ENCODE measurements at regions not wholly inside any gene's neighbourhood (a gene's known extent, or its start where the extent isn't known, plus 50 kb on each side); places are given as distances from the start of the nearest gene placed in this dataset.
A peak's percentile ranks its signal among the peaks of the same experiment; 100 is the strongest.

DNA sequence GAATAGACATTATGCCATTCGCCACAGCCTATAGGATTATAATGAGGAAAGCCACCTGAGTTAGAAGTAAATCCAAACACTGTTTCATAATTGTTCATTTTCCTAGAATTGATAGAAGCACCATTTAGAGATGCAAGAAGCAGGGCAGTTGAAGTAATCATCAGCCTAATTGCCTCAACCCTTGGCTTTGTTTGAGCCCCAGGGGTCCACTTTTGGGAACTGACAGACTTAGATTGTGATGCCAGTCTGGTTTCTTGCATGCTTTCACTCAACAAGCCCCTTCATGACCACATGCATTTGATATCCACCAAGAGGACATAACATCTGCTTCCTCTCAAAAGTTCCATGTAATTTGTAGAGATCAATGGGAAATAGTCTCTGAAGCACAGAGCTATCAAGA is 97.2 kb upstream of the COL8A1 start:
- DNase-seq, result no peak

DNA sequence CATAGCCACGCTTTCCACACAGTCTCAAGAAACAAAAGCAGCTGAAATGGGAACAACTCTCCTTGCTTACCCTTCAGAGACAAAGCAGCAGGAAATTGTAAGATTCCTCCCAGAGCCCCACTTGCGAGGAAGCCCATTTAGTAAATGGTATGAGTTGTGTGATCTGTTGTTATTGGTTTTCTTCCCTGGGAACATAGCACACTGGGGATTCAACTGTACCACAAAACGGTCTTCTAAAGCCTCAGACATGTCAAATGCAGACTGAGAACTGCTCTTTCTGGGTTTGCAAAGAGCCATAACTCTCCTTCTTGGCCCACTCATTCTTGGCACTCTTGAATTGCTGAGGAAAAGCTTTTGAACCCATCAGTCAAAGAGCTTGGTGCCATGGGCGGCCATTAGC is 101.0 kb upstream of the COL8A1 start:
- no peak for DNase-seq

DNA sequence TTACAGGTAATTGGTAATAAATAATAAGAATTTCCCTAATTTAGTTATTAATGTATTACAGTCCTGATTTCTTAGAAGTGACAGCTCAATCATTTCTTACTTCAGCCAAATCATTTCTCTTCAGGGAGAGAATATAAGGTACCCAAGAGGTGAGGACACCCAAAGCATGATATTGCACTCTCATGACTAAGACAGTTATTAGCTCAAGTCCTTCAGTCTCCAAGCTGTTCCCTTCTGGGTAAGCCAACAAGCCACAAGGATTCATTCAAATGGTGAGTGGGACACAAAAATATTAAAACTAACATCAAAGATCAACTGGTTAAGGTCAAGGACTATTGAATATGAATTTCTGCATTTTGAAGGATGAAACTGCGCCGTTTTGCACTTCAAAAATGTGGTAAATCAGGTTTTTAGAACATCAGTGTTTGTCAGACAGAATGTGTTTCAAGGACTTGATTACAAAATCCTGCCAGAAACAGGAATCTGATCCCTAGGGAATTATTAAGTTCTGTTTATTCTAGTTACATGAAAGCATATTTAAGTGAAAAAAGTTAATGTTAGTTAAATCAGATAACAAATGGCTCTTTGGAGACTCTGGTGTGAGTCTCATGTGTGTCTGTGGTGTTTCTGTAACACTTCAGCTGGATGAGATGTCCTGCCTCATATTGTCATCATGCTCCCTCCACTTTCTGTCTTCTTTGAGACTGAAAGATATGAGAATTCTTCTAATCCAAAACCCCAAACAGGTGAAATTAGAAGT is 101.7 kb upstream of the COL8A1 start:
- no peak for DNase-seq

DNA sequence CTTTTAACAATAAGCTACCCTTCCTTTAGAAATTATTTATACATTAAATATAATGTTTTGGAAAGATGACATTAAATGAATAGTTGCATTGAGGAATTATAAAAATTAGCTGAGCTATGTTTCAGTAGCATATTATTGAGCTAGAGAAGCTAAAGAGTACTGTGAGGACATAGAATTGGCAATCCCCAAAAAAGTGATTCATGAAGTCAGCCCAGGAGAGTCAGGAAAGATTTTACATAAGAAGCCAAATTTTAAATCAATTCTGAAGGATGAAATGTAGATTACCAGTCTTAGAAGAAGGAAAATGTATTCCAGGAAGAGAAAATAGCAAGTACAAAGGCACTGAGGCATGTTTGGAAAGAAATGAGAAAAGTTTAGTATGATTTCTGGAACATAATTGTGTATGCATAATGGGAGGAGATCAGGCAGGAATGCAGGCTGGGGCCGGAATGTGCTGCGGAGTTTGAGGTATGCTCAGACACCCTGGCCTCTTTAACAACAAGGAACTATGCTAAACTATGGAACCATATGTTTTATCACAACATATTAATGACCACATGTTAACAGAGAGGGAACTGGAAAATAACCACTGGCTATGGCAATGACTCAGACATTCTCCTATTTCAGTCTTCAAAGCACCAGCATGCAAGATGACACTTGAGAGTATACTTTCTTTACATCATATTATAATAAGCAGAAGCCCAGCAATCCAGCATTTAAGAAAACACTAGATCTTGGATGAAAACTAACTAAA is 103.3 kb upstream of the COL8A1 start:
- no peak for DNase-seq

DNA sequence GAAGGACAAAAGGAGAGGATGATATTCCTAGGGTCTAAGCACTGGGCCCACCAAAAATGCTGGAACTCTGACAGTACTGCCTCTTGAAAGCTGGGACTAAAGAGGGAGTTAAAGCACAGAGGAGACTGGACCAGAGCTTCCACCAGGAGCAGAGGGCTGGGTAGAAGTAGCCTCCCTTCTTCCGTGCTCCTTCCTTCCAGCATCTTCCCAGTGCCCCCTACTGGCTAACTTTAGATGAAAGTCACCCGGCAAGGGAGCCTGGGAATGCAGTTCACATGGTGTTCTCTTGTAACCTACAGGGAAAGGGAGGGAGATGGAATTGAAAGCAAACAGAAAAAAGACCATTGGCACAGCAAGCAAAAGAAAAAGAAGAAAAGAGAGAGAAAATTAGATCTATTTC is 106.1 kb upstream of the COL8A1 start:
- DNase-seq, result no peak

DNA sequence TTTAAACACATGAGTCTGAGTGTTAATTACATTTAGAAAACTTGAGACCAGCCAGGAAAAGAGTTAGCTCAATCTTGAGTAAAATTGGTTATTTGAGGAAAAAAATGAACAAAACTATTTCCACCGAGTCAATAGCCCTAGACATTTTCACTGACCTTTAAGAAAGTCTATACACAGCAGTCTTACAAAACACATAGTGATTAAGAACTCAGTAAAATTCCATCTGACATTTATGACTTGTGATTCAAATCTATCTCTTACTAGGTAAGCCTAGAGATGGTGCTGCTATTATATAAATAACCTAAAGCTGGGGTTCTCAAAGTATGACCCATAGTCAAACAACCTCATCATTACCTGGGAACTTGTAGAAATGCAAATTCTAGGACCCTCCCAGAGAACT is 109.1 kb upstream of the COL8A1 start:
- DNase-seq, result no peak

DNA sequence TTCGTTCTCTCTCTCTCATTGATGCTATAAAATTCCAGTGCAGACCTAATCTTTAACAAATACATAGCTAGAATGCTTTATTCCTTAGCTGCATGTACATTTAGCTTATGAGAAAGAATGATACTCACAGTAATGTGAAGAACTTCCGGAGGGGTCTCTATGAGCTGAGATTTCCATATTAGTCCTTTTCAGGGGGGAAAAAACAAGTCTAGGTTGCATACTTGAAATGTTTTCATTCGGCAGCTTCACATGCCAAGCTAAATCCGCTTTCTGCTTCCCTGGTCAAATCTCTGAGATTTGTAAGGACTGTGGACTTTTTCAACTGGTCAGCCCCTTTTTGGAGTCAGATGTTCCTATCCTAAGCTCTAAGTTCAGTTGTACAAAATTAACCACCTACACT is 111.5 kb upstream of the COL8A1 start:
- DNase-seq, result no peak

DNA sequence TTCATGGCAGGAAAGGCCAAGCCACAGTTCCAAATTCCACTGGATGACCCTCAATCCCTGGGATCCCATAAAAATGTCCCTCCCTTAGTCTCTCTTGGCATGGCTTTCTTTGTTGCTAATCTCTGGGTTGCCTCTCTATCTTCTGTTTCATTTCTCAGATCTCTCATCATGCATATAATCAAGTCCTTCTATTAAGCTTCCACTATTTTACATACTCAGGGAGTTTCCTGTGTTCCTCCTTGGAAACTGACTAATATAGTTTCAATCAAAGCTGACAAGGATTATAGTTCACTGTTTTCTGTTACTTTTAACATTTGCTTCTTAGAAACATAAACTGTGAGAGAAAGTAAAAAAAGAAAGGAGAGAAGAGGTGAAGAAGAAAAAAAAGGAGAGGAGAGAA is 113.8 kb upstream of the COL8A1 start:
- DNase-seq, result no peak

DNA sequence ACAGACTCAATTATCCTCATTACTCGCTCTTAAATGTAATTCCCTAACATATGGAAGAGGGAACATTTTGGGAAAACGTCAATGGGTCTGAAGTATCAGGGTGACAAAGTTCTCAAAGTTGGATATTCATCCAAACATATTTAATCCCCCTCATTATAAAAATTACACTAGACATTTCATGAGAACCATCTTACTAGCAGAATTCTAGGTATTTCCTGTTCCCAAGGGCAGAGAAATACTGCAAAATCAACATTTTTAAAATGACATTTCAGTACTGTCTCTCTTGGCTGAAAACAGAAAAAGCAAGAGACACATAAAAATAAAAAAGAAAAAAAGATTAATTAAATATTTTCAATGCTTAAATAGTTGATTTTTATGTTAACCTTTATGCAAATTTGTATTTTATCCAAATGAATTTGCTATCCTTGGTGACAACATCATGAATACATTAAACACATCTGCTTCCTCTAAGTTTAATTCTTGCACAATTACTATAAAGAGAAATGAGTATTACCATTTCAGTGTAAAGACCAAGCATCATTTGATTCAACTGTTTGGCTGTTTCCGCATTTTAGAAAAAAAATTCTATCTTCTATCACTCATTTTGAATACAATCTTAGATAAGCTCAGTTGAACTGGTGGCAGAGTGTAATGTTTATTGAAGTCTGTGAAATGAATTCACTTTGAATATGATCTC is 114.8 kb upstream of the COL8A1 start:
- DNase-seq, result no peak

DNA sequence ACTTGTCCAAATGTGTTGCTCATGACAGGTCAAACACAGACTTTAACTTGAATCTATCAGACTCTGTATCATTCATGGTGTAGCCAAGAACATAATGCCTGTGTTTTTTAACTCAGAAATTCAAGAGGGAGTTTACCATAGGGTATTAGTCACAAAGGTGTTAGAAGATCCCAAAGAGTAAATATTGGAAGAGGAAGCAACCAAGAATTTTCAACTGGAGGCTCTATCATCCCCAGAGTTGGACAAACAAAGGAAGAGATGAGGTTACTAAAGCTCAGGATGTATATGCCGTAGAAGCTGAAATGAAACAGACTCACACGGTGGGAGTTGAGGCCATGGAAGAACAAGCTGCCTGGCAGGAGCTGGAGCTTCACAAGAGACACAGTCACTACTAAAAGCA is 116.2 kb upstream of the COL8A1 start:
- DNase-seq, result no peak

DNA sequence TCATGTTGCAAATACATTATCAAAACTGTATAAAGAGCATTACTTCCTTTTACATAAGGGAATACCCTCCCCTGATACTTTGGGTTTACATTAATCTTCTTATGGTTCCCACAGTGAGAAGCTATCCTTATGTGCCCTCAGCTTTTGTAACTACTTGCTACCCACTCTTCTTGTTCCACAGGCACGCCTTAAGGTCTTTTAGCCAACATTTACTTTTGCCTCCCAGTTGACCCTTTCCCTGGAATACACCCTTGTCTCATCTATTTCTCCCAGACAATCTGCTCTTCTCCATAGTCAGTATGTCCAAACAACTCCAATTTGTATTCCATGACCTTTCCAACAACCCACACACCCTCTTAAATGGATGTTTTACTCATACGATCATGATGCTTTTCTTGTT is 116.8 kb upstream of the COL8A1 start:
- no peak for DNase-seq

DNA sequence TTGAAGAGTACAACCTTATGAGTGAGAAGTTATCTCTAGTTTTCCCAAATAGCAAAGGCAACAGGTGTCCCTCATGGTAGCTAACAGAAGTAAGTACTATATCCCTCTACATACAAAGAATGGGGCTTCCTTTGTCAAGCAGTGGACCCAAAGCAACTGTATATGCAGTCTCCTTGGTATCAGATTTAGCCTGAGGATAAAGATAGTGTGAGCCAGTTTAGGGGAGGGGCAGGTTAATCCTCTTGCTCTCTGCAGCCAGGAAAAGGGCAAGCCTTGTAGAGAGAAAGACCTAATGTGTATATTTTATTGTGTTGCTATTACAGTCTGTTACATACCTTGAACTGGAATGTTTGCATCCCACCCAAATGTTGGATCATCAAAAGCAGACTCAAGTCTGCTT is 117.9 kb upstream of the COL8A1 start:
- no peak for DNase-seq

DNA sequence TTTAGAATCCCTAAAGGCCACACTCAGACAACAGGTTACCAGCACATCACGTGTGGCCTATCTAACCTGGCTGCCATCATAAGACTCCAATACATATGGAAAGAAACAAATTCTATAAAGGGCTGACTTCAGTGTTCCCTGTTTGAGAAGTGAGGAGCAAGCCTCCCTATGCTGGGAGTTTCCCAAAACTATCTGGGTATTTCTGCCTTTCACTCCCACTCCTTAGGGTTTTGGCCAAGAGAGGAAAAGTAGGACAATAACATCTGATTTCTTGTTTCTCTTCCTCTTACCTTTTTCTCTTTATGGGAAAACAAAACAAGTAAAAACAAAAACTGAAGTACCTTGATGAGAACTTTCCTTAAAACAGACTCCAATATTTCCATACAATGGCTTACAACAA is 121.5 kb upstream of the COL8A1 start:
- no peak for DNase-seq

DNA sequence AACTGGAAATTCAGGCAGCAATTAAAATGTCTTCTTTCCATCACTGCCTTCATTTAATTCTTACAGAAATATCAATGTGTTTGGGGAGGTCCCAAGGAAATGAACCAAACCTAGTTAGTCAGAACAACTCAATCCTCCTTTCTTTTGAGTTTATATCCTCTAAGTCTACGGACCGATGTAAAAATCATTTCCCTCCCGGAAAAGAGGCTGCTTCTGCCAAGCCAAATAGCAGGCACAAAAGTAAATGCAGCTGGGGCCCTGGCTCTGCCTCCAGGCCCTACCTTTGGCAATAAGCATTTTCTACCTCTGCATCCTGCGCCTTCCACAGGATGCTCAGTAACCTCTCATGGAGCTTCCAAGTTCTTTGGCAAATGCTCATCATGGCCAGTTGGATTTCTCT is 122.5 kb upstream of the COL8A1 start:
- no peak for DNase-seq

DNA sequence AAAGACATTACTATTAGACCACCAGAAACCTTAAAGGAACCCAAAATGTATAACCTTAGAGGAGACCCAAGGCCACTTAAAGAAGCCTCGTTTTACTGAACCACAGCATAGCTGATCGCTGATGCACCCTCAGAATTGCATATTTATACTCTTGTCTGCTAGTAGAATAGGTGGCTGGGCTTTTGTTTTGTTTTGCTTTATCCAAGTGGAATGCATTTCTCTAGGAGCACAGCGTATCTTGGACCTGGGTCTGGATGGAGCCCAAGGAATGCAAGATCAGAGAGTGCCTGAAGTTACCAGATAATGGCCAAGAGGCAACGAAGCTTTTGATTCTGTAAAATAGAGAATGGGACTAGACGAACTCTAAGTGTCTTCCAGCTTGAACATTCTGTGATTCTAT is 129.2 kb upstream of the COL8A1 start:
- no peak for DNase-seq

DNA sequence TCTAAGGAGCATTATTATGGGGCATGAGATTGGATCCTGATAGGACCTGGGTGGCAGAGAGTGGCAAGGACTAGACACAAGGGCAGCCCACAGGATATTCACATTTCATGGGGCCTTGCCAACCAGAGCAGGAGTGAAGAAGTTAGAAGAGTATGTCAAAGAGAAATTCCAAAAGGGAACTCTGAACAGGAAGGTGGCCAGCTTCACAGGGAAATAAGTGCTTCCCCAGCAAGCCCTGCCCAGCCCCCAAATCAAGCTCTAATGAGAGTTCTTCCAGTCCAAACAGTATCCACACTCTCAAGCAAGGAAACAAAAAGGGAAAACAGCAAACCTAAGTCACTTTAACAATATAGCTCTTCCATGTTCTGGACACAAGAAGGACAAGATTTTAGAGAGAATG is 130.2 kb upstream of the COL8A1 start:
- DNase-seq, result no peak

DNA sequence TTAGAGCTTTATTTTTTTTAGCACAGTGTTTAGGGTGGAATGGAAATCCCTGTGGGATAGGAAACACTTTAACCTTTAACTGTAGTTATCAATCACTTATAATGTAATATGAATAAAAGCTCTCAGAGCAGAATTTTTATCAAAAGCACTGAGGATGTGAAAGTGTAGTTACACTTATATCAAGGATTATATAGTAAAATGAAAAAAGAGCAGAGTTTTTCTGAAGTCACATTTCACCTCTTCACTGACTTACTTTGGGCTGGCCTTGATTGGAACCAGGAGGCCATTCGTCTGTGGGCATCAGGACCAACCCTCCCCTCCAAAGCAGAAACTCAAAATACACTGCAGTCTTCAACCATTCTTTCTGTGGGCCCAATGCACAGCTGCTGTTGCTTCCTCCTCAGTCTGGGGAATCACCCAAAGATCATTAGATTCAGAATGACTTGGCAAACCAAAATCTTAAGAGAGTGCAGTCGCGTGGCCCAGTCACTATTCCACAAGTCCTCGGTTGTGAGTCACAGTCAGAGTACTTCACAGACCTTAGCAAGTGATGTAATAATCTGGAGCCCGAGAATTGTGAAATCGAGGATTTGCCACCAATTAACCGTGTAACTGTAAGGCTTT is 132.6 kb upstream of the COL8A1 start:
- peak in 1 of 5 experiments; percentile 82 for DNase-seq

DNA sequence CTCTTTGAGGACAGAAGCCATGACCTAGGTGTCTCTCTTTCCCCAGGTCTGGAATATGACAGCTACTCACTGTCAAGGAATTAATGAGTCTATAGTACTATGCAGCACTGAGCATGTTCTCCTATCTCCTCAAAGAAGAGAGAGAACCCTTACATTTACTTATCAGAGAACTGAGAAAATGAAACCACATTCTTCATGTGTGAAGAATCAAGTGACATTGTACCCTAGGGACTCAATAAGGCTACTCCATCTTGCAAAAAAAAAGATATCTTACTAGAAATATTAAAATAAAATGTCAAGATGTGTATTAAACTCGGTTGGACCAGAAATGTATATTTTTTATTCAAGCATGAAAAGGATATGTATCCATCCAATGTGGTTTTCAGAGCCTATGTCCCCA is 133.2 kb upstream of the COL8A1 start:
- peak in 1 of 5 experiments; percentile 10 for DNase-seq

DNA sequence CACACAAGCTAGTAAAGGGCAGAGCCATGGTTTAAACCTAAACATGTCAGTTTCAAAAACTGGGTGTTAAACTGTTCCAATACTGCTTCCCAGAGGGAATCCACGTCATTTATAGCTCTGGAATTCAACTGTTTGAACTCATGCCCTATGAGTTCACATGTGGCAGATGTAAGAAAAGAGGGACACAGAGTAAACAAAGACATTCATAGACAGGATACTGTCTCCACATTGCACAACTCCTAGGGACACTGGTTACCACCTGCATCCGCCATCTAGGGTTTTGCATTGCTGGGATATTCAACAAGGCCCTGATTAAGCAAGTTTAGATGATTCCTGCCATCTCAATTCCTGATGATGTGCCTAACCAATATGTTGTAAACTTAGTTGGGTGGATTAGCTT is 134.1 kb upstream of the COL8A1 start:
- no peak for DNase-seq

DNA sequence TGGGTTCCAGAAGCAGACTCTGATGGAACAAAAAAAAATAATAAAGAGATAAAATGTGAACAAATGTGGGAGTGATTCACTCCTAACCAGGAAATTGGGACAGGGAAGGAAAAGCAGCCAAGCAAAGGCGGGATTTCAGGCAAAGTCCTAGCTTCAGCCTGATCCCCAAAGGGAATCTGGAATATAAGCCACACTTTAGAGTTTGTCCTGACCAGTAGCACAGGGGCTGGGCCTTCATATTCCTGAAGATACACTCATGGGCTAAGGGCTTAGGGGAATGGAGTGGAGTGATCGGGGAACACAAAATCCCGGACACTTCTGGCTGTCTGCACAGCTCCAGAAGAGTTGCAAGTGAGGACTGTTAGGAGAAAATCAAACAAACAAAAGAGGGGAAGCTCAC is 135.0 kb upstream of the COL8A1 start:
- no peak for DNase-seq

DNA sequence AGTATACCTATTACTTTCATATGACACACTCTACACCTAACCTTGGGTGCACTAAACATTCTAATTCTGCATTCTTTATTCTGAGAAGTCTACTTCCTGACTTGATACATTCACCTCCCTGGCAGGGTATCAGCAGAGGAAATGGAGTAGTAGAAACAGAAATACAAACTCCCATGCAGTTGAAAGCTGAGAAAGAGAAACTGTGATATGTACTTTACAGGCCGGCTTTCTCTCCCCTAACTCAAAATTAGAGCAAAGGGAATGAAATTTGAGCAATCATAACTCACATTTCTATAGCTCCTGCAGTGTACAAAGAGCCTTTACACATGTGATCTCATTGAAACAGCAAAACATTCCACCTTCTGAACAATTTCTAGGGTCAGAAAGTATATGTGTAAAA is 135.5 kb upstream of the COL8A1 start:
- DNase-seq, result no peak

DNA sequence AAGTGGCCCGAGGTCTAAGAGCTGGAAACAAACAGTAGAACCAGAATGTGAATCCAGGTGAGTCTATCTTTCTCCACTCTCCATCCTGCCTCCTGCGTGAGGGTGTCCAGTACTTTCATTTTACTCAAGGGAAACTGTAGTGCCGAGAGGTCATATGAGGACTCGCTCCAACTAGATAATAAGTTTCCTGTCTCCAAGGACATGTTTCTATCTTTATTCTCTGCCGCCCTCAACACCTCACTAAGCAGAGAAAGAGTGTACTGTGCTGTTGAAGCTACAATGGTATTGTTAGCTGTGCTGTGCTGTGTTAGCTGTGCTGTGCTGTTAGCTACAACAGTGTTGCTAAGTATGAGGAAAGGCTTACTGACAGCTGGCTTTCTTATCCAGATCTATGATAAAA is 137.9 kb upstream of the COL8A1 start:
- DNase-seq, result no peak

All from T-helper 2 cell (primary cell).